ENCODE measurements at regions not wholly inside any gene's neighbourhood (a gene's known extent, or its start where the extent isn't known, plus 50 kb on each side); places are given as distances from the start of the nearest gene placed in this dataset.
"Not testable (repeated sequence)": the region's sequence is repeated elsewhere in the genome, so short reads cannot be mapped to it uniquely, and the experiment has no call there.

- DNase-seq = no peak
Measured at GRCh38 chr10:60508831-60509230, 119.2 kb upstream of the ANK3 start.

DNA sequence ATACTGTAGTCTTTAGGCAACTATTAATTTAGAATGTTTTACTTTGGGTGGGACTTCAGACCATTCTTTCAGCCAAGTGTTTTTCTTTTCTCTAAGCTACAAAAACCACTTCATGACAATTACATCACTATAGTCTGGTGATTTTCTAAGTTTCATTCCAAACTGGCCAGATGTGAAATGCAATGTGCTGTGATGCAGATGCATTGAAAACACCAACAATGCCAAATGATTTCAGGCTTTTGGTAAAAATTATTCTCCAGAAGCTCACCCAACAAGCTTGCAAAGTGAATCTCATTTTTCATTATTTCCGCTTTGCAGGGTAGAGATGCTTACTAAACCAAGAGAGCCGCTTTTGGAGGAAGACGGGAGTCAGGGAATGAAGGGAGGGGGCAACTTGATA lies 118.4 kb upstream of the ANK3 start:
- DNase-seq = no peak

- no peak for DNase-seq
Measured at GRCh38 chr10:60502621-60503020, 112.9 kb upstream of the ANK3 start.

DNA sequence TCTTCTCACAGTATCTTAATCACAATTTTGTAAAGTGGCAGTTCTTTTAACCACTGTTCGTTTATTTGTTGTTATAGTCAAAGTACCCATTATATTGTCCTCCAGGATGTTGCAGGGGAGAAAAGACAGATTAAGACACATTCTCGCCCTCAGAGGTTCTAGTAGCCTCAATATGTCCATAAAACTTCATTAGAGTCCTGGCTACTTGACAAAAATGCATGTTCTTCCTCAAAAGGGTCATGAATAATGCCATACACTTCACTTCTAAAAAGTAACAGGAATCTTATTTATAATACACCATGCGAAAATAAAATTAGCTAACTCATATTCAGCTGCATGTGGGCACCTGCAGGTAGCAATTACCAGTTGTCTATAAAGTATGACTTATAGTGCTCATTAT lies 109.3 kb upstream of the ANK3 start:
- no peak for DNase-seq

DNA sequence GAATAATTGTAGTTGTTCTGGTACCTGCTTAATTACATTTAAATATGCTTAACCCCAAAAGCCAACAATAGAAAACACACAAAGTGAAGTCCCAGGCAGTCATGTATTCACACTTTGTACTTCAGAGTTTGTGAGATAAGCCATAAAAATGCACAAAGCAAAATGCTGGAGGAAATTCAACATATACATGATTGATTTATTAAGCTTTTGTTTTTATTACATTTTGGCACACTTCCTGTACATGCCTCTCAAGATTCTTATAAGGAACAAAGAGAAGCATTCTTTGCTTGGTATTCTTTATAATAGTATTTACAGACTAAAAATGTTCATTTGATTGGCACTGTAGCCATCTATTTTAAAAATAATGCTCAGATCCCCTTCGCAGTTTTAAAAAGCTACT lies 107.7 kb upstream of the ANK3 start:
- no peak for DNase-seq

DNA sequence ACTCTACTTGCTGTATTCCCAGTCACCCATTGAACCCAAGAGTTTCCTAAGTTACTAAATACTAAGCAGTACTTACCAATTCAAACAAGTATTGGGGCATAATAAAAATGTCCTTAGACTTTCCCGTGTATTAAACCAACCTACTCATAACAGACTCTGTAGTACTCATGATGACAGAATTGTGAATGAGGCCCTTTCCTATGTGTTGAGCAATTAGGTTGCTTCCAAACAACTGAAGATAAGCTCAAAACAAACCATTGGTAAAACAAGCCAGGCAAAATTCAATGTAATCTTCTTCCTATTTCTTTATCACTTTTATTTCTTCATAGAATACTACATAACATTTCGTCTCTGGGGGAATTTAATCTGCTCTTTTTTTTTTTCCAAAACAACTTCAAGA lies 106.5 kb upstream of the ANK3 start:
- DNase-seq = no peak

GRCh38 chr10:60495338-60496055 lies 105.8 kb upstream of the ANK3 start:
- no peak for DNase-seq

DNA sequence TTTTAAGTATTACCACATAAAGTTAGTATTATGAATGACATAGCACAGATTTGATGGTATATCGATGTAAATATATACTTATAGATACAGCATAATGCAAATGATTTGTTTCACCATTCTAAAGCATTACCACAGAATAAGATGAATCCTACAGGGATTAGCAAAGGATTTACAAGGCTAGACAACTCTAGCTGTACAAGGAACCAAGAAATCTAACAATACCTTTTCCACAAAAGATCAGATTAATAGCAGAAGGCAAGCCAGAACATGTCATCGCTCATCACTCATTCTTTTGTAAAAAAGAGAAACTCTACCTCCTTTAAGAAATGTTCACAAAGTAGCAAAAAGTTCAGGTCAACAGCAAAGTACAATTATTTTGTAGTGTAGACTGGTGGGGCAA lies 105.1 kb upstream of the ANK3 start:
- no peak for DNase-seq

DNA sequence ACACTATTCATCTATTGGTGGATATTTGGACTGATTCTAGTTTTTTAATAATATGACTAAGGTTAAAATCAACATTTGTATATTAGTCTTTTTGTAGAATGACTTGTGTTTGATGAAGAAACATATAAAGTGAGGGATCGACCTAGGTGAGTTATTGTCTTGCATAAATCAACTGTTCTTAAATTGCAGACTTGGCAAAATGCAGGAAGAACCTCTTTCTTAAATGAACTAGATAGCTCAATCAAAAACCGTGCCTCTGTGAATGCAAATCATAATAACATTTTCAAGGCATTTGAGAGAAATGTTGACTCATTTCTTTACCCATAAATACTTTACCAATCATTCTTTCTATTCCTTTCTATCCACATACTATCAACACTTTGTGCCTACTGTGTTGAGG lies 101.5 kb upstream of the ANK3 start:
- no peak for DNase-seq

- no peak for DNase-seq
Measured at GRCh38 chr10:60490013-60490412, 100.3 kb upstream of the ANK3 start.

DNA sequence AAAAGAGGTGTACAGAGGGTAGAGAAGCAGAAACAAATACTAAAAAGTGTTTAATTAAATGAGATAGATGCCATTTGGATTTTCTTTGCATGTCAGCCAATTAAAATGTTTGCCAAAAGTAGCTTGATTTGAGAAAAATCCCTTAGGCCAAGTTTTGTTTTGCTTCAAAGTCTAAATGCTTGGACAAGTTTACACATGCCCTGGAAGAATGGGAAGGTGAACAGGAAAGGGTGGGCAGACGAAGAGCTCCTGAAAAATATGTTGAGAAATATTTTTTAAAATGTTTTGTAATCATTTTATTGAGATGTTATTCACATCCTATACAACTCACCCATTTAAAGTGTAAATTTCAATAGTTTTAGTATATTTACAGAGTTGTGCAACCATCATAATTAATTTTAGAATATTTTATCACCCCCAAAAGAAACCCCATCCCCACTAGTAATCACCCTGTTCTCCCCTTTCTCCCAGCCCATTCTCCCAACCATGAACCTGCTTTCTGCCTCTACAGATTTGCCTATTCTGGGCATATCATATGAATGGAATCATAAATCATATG lies 98.5 kb upstream of the ANK3 start:
- no peak for DNase-seq

DNA sequence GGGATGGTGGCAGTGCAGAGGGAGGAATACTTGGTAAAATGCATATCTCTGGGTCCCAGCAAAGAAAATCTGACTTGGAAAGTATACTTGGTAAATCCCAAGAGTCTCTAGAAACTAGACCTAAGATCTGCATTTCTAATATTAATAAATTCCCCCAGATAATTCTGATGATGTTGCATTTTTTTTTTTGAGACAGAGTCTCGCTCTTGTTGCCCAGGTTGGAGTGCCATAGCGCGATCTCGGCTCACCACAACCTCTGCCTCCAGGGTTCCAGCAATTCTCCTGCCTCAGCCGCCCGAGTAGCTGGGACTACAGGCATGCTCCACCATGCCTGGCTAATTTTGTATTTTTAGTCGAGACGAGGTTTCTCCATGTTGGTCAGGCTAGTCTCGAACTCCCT lies 97.9 kb upstream of the ANK3 start:
- DNase-seq = no peak

DNA sequence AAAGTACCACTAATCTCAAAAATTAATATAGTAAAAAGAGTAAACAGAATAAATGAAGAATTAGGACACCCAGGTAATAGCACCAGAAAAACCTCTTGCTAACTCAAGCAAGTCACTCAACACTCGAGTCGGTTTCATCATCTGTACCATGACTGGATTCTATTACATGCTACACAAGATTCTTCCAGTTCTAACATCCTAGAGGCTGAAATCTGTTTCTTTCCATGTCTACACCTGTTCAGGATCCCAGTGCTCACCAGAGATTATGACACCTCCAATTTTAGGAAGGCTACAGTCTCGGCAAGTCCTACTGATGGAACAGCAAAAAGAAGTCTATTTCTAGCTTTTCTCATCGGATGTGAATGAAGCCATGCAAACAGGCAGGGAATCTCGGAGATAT lies 95.3 kb upstream of the ANK3 start:
- DNase-seq = no peak

DNA sequence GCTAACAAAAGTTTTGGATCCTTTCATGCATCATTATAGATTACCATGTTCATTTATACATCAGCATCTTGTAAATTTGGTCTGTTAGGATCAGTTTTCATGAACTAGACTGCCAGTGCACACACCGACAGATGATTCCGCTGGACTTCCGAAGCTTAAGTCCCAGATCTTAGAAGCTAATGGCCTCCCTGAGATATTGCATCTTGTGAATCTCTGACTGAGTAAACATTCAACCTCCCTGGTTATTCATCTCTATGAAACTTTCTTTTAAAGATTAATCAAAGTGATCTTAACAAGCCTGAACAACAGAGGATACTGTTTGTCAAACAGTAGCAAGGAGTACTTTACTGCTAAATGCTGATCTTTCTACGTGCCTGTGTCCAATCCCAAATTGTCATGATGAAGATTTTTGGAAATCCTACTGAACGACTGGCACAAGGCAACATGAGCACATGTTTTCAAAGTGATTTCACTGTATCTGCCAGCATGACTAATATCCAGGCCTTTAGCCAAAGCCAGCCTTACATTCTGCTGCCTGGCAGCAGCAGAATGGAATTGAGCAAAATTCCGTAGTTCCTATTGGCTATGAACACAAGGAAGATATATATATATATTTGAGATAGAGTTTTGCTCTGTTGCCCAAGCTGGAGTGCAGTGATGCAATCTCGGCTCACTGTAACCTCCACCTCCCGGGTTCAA lies 91.3 kb upstream of the ANK3 start:
- DNase-seq = no peak

DNA sequence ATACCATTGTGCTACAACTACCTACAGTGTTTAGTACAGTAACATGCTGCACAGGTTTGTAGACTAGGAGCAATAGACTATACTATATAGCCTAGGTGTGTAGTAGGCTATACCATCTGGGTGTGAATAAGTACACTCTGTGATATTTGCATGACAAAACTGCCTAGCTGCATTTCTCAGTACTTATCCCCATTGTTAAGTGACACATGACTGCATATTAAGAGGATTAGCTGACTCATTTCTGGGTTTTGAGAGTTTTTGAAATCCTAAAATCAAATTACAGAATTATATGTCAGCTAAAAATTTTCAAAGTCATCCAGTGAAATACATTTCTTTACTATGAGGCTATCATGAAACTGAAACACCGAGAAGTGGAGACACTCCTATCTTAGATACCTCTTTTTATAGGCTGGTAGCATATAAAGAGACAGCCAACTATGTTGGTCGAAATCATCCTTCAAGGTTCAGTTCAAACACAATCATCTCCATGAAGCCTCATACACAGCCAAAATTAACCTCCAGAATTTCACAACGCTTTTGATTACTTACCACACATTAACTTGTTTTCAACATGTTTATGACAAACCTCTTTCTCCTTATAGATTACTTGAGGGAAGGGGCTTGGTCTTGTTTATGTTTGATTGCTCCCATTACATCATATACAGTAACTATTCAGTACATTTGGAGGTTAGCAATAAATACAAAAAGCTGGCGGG lies 89.8 kb upstream of the ANK3 start:
- DNase-seq = no peak

DNA sequence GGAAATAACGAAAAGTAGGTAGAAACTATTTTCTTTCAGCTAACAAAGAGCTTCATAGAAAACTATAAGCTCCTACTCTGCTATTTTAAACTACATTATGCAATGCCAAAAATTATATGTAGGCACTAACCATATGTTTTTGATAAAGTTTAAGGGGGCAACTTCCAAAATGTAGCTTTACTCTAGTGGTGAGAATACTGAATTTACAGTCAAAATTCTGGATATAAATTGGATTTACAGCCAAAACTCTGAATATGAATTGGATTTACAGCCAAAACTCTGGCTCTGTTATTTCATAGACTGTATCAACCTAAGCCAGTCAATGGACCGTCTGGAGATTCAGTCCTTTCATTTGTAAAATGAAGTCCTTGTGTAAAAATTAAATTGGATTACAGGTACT lies 86.8 kb upstream of the ANK3 start:
- DNase-seq = no peak

DNA sequence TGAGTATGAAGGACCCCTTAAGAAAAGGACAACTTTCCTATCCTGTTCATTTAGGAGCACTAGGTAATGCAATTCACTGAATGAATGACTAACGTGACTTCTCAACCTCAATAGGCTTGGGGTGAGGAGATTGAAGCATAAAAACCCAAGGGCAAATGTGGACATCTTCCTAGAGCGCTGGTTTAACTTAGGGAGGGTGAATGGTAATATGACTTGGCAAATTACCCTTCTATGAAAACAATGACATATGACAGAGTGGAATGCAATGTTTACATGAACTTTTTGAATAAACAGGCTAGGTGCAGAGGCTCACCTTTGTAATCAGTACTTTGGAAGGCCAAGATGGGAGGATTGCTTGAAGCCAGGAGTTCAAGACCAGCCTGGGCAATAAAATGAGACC lies 83.9 kb upstream of the ANK3 start:
- no peak for DNase-seq

DNA sequence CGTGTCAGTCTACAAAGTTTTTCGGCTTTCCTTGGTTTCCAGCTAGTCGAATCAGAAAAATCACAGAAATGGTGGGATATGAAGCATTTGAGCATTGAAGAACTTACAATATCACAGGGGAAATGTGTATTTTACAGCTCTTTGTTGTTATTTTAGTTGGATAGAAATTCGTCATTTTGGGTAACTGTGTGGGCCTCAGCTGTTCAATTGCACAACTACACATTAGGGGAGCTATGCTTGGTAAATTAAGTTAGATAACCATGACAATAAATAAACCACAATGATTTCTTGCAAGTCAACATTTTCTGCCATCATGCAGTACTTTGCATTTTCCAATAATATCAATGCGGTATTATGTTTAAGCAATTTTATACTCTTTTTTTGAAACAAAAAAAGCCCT lies 80.4 kb upstream of the ANK3 start:
- DNase-seq = no peak

GRCh38 chr10:60469147-60469546 lies 79.5 kb upstream of the ANK3 start:
- DNase-seq = not testable (repeated sequence)

DNA sequence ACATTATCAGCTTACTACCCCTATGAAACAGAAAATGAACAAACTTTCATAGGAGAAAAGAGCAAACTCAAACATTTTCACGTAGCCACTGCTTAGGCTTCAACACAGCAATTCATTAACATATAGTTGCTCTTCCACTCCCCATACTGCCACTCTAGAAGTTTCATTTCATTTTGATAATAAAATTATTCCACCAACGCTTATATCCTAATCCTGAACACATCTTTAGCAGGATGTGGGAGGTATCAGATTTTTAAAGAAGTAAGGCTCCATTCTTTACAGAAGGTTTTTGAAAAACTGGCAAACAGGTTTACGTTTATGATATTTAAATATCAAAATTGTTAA lies 77.5 kb upstream of the ANK3 start:
- DNase-seq = no peak

- no peak for DNase-seq
Measured at GRCh38 chr10:60466267-60467201, 76.9 kb upstream of the ANK3 start.

- no peak for DNase-seq
Measured at GRCh38 chr10:60465801-60466200, 76.1 kb upstream of the ANK3 start.

GRCh38 chr10:60464659-60465058 lies 75.0 kb upstream of the ANK3 start:
- no peak for DNase-seq

Measured in NCI-H1092 treated with DMSO at 0.1 percent for 48 hours (cell line).